GM10266 (cell line): ENCODE measurements at regions not wholly inside any gene's neighbourhood (a gene's known extent, or its start where the extent isn't known, plus 50 kb on each side); places are given as distances from the start of the nearest gene placed in this dataset.

Source experiments
- DNase-seq: peaks from one replicate; pipeline ENCODE4 v3.0.0; 2012; ENCODE audit errors: extremely low spot score
- TF ChIP-seq, protein P1 (sequence below): IDR thresholded peaks from 2 replicates; pipeline ENCODE4 v1.5.1; 2012; ENCODE audit warnings: mild to moderate bottlenecking, low read depth; ENCODE audit not compliant: control insufficient read depth, insufficient read depth; ENCODE audit errors: missing control alignments

GRCh38 chr12:19981944-19982343 is 386.4 kb upstream of the PDE3A start:
- TF ChIP-seq, protein P1, sequence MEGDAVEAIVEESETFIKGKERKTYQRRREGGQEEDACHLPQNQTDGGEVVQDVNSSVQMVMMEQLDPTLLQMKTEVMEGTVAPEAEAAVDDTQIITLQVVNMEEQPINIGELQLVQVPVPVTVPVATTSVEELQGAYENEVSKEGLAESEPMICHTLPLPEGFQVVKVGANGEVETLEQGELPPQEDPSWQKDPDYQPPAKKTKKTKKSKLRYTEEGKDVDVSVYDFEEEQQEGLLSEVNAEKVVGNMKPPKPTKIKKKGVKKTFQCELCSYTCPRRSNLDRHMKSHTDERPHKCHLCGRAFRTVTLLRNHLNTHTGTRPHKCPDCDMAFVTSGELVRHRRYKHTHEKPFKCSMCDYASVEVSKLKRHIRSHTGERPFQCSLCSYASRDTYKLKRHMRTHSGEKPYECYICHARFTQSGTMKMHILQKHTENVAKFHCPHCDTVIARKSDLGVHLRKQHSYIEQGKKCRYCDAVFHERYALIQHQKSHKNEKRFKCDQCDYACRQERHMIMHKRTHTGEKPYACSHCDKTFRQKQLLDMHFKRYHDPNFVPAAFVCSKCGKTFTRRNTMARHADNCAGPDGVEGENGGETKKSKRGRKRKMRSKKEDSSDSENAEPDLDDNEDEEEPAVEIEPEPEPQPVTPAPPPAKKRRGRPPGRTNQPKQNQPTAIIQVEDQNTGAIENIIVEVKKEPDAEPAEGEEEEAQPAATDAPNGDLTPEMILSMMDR = no peak
- no peak for DNase-seq

DNA sequence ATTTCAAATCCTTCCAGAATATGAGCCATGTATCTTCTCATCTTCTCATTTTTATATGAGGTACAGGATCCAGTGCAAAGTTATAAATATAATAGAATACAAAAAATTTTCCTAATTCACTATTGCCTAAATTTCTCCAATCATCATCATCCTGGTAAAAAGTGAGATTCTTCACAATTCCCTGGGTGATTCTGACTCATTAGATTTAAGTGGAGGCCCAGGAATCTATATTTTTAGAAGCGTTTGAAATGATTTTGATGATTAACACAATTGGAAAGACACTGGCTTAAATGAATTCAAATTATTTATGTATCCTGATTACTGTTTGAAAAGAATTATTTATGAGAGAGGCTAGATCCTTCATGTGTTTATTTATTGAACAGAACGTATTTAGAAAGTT is 380.3 kb upstream of the PDE3A start:
- TF ChIP-seq, protein P1 = no peak
- no peak for DNase-seq

DNA sequence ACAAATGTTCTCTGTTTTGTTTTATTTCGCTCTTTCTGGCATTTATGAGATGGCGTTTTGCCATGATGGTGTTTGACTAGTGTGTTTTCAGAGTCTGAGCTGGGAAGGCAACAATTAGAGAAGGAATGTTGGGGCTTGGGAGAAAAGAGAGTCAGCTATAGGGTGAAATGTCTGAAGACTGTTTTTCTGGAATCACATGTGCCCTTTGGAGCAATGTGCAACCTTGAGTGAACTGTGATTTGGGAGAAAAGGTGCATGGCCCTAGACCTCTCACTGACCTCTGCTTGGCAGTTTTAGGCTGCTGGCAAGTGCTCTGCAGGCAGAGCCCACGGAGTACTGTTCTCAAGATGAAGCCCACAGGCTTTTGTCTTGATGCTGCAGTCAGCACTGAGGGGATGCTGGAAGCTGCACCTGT is 379.9 kb upstream of the PDE3A start:
- DNase-seq = no peak
- TF ChIP-seq, protein P1 = no peak

DNA sequence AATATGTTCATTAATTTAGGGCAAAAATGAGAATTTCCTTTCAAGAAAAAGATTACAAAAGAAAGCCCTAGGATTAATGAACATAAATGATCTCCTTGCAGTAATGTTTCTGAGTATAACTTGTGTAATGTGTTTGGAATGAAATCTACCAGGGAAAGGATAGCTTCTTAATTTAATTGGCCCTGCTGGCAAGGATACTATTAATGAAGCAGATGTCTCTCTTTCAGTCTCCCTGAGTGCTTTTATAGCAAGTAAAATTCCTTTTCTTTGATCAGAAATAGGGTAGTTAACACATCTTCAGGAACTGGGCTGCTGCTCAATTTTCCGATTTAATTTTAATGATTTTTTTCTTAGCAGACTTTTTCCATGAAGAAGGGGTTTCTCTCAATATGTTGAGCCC is 379.4 kb upstream of the PDE3A start:
- no peak for DNase-seq

DNA sequence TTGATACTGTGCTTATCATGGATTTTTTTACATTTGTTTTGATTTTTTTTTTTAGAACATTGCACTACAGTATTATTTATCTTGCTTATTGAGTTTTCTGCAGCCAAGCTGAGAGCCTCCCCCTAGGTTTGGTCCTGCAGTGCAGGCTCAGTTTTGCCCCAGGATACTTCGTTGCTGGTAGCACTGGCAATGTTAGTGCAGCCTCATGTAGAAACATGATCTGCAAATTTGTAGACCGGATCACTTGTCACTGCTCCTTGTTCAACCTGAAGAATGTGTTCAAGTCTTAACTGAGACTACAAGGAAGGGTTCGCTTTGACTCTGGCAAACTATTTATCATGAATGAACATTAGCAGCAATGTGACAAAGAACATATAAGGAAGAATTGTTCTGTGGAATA is 377.2 kb upstream of the PDE3A start:
- no peak for DNase-seq
- TF ChIP-seq, protein P1 = no peak

More for the DNA sequence above, 379.4 kb upstream of the PDE3A start:
- TF ChIP-seq, protein P1 = no peak

DNA sequence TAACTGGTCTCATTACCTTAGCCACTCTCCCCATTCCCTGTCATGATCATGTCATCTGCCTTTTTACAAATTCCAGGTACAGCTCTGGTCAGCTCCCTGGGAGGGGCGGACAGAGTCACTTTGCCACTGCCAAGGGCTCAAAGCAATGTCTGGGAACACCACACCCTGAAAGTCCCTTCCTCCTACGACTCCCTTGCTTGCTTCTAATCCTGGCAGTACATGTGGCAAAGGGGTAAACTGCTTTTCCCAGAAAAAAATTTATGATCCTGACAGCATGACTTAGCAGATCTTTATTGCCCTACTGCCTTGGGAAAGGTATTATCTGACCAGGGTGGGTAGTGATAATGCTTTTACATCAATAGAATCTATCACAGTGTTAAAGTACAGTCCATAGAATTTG is 376.0 kb upstream of the PDE3A start:
- TF ChIP-seq, protein P1 = no peak
- no peak for DNase-seq

GRCh38 chr12:19994968-19995367 is 373.4 kb upstream of the PDE3A start:
- TF ChIP-seq, protein P1 = no peak
- DNase-seq = no peak
